HL-60 (cell line): ENCODE measurements at regions not wholly inside any gene's neighbourhood (a gene's known extent, or its start where the extent isn't known, plus 50 kb on each side); places are given as distances from the start of the nearest gene placed in this dataset.

Experiments used
- DNase-seq, 2 experiments: peaks; one replicate each; pipeline ENCODE4 v3.0.0-alpha.2; 2010 to 2020; ENCODE audit warnings: low read depth in 1 of 2, low spot score in 1 of 2
- H3K27ac ChIP-seq: fragments of 250-450 bp; sonication (Bioruptor Pico); replicated peaks from 2 replicates; pipeline ENCODE4 v1.5.1; 2020; ENCODE audit warnings: mild to moderate bottlenecking, moderate library complexity
- H3K27me3 ChIP-seq: fragments of 250-450 bp; sonication (Bioruptor Pico); 2 replicates; pipeline ENCODE4 v1.5.1; 2021; ENCODE audit warnings: mild to moderate bottlenecking, moderate library complexity; ENCODE audit not compliant: insufficient read depth, poor library complexity, severe bottlenecking
- H3K4me3 ChIP-seq: replicated peaks from 2 replicates; pipeline ENCODE4 v1.5.1; 2011; ENCODE audit warnings: mild to moderate bottlenecking, control low read depth, low read length; ENCODE audit not compliant: insufficient read depth
- GABPA ChIP-seq: IDR thresholded peaks from 2 replicates; pipeline ENCODE4 v1.6.1; 2012; ENCODE audit warnings: low read depth
- POLR2AphosphoS5 ChIP-seq: IDR thresholded peaks from 2 replicates; pipeline ENCODE4 v1.6.1; 2012; ENCODE audit warnings: low read depth
- SPI1 ChIP-seq: IDR thresholded peaks from 2 replicates; pipeline ENCODE4 v1.6.1; 2012; ENCODE audit warnings: low read depth, mild to moderate bottlenecking, borderline replicate concordance
- TF ChIP-seq, protein P1 (sequence below): IDR thresholded peaks from one replicate; pipeline ENCODE4 v1.5.1; 2011; ENCODE audit warnings: low read length, control low read depth, inconsistent platforms; ENCODE audit not compliant: insufficient read depth
- TF ChIP-seq, protein P2 (sequence below): IDR thresholded peaks from 2 replicates; pipeline ENCODE4 v1.6.1; 2012; ENCODE audit warnings: low read depth; ENCODE audit not compliant: insufficient replicate concordance

DNA sequence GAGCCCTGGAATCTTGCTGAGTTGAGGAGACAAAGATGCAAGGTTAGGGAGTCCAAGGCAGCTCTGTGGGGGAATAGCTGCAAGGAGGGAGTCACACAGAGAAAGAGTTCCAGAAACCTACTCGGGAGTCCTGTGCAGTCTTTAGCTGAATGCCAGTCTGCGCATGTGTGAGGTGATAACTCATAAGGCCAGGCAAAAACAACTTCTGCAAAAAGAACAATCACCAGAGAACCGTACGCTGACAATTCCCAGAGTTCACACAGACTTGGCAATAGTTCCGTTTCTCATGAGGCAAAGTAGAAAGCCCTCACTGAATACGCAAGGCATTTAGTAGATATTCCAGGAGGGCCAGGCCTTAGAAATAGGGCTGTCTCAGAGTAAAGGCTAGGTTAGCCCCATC, 135.2 kb upstream of the TAB2 start:
- Histone ChIP-seq H3K4me3 (no peak overlapping the region), H3K27ac (no peak overlapping the region), H3K27me3 (no peaks in the 10 kb centered on the region)
- TF ChIP-seq POLR2AphosphoS5: no peak
- TF ChIP-seq, protein P1, sequence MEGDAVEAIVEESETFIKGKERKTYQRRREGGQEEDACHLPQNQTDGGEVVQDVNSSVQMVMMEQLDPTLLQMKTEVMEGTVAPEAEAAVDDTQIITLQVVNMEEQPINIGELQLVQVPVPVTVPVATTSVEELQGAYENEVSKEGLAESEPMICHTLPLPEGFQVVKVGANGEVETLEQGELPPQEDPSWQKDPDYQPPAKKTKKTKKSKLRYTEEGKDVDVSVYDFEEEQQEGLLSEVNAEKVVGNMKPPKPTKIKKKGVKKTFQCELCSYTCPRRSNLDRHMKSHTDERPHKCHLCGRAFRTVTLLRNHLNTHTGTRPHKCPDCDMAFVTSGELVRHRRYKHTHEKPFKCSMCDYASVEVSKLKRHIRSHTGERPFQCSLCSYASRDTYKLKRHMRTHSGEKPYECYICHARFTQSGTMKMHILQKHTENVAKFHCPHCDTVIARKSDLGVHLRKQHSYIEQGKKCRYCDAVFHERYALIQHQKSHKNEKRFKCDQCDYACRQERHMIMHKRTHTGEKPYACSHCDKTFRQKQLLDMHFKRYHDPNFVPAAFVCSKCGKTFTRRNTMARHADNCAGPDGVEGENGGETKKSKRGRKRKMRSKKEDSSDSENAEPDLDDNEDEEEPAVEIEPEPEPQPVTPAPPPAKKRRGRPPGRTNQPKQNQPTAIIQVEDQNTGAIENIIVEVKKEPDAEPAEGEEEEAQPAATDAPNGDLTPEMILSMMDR: no peak
- TF ChIP-seq, protein P2, sequence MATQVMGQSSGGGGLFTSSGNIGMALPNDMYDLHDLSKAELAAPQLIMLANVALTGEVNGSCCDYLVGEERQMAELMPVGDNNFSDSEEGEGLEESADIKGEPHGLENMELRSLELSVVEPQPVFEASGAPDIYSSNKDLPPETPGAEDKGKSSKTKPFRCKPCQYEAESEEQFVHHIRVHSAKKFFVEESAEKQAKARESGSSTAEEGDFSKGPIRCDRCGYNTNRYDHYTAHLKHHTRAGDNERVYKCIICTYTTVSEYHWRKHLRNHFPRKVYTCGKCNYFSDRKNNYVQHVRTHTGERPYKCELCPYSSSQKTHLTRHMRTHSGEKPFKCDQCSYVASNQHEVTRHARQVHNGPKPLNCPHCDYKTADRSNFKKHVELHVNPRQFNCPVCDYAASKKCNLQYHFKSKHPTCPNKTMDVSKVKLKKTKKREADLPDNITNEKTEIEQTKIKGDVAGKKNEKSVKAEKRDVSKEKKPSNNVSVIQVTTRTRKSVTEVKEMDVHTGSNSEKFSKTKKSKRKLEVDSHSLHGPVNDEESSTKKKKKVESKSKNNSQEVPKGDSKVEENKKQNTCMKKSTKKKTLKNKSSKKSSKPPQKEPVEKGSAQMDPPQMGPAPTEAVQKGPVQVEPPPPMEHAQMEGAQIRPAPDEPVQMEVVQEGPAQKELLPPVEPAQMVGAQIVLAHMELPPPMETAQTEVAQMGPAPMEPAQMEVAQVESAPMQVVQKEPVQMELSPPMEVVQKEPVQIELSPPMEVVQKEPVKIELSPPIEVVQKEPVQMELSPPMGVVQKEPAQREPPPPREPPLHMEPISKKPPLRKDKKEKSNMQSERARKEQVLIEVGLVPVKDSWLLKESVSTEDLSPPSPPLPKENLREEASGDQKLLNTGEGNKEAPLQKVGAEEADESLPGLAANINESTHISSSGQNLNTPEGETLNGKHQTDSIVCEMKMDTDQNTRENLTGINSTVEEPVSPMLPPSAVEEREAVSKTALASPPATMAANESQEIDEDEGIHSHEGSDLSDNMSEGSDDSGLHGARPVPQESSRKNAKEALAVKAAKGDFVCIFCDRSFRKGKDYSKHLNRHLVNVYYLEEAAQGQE: no peak
- TF ChIP-seq SPI1: no peak
- TF ChIP-seq GABPA: no peak
- DNase-seq: no peak

DNA sequence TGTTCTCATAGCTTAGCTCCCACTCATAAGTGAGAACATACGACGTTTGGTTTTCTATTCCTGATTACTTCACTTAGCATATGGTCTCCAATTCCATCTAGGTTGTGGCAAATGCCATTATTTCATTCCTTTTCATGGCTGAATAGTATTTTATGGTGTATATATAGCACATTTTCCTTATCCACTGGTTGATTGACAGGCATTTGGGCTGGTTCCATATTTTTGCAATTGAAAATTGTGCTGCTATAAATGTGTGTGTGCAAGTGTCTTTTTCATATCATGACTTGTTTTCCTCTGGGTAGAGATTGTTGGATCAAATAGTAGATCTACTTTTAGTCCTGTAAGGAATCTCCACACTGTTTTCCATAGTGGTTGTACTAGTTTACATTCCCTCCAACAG, 133.0 kb upstream of the TAB2 start:
- TF ChIP-seq, protein P1: no peak
- TF ChIP-seq SPI1 (no peak), GABPA (no peak)
- DNase-seq: no peak
- H3K27ac ChIP-seq: no peak overlapping the region
- no peaks in the 10 kb centered on the region for H3K27me3 ChIP-seq
- H3K4me3 ChIP-seq: no peak overlapping the region

DNA sequence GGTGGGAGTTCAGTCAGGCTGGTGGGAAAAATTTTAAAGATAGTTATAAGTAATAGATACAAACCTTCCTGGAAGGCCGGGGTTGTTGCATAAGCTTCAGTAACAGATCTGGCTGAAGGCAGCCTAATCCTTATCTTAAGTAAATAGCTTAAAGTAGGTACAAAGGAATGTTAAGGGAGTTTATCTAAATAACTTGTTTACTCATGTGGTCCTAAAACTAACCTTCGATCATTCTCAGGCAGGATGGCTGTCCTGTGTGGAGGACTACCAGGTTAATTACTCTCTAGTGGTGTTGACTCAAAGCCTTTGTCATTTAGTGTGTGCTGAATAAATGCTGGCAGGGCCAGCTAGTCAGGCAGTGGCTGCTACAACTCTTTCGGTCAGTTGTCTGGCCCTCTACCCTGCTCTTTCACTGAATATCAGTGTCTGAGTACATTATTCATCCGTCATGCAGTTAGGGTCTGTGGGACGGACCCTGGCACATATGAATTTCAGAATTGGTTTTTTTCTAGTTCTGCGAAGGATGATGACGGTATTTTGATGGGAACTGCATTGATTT, 131.6 kb upstream of the TAB2 start:
- Histone ChIP-seq H3K27ac (no peak overlapping the region), H3K27me3 (no peaks in the 10 kb centered on the region), H3K4me3 (no peak overlapping the region)
- no peak for DNase-seq
- TF ChIP-seq, protein P1: no peak
- TF ChIP-seq, protein P2: no peak
- no peak for TF ChIP-seq GABPA
- no peak for TF ChIP-seq SPI1
- no peak for TF ChIP-seq POLR2AphosphoS5

DNA sequence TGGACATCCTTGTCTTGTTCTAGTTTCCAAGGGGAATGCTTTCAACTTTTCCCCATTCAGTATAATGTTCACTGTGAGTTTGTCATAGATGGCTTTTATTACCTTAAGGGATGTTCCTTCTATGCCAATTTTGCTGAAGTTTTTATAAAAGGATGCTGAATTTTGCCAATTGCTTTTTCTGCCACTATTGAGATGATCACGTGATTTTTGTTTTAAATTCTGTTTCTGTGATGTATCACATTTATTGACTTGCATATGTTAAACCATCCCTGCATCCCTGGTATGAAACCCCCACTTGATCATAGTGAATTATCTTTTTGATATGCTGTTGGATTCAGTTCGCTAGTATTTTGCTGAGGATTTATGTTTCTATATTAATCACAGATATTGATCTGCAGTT, 130.6 kb upstream of the TAB2 start:
- no peak overlapping the region for H3K27ac ChIP-seq

More for the DNA sequence above, 130.6 kb upstream of the TAB2 start:
- TF ChIP-seq SPI1 (no peak), GABPA (no peak), POLR2AphosphoS5 (no peak)
- TF ChIP-seq, protein P2: no peak
- TF ChIP-seq, protein P1: no peak
- H3K4me3 ChIP-seq: no peak overlapping the region
- DNase-seq: no peak
- no peaks in the 10 kb centered on the region for H3K27me3 ChIP-seq
